ENCODE measurements at regions not wholly inside any gene's neighbourhood (a gene's known extent, or its start where the extent isn't known, plus 50 kb on each side); places are given as distances from the start of the nearest gene placed in this dataset.
A peak's percentile ranks its signal among the peaks of the same experiment; 100 is the strongest.

GRCh38 chr1:57772580-57773195 is 348.8 kb upstream of the DAB1 start:
- Histone ChIP-seq H3K27me3 (replicated peaks in 1 of 2; ENCODE audit: control insufficient read depth in 2 of 2, insufficient read depth in 2 of 2, low read length in 1 of 2) (no peaks in the 10 kb centered on the region), H2AFZ (ENCODE audit: control insufficient read depth, low read depth, low read length) (no peak overlapping the region), H3K36me3 (ENCODE audit: control insufficient read depth in 2 of 2, insufficient read depth in 2 of 2, low read length in 1 of 2) (no peaks in the 10 kb centered on the region), H3K27ac (ENCODE audit: control insufficient read depth, insufficient read depth) (no peak overlapping the region), H3K9me3 (replicated peaks; ENCODE audit: control insufficient read depth, insufficient read depth, low read length) (no peaks in the 10 kb centered on the region), H3K9ac (ENCODE audit: control insufficient read depth, insufficient read depth, low read length) (no peak overlapping the region), H3K4me1 (ENCODE audit: control insufficient read depth, insufficient read depth, low read length) (no peaks in the 10 kb centered on the region), H3K4me3 (no peak overlapping the region), H4K20me1 (ENCODE audit: control insufficient read depth, insufficient read depth) (no peaks in the 10 kb centered on the region), H3K4me2 (ENCODE audit: control insufficient read depth, insufficient read depth) (no peak overlapping the region), H3K79me2 (ENCODE audit: control insufficient read depth, insufficient read depth, low read length) (no peaks in the 10 kb centered on the region)
- TF ChIP-seq BACH1 (IDR thresholded peaks at IDR 0.05; ENCODE audit: borderline replicate concordance): no peak
- no peak for TF ChIP-seq ZNF217 (IDR thresholded peaks at IDR 0.05)
- TF ChIP-seq NFYB (IDR thresholded peaks at IDR 0.05; ENCODE audit: insufficient read depth, low read depth, low read length): no peak
- ChIA-PET POLR2A (no interaction called here), SMC1A (ENCODE audit: uncharacterized antibody, unreplicated experiment) (no interaction called here), CTCF (interaction anchor here (1.7 kb wide), 1 partner anchor 11 kb away, joined by 3 read pairs; no protein-coding TSS in a partner anchor), RAD21 (ENCODE audit: unreplicated experiment) (no interaction called here)
- BruUV-seq (replicated peaks): no TSS peak
- in situ Hi-C loops (cut with MboI): no loop called here
- FAIRE-seq: no peak
- 0% methylated on average over 1 of the region's 1 CpG for WGBS (ENCODE audit: insufficient coverage, insufficient replicate concordance, low lambda C conversion rate, missing lambda C conversion rate)
- intact Hi-C loops (cut with micrococcal nuclease; ENCODE audit: unreplicated experiment): no loop called here
- ATAC-seq: no peak
- no peak for DNase-seq (ENCODE audit: low read depth, low spot score)

DNA sequence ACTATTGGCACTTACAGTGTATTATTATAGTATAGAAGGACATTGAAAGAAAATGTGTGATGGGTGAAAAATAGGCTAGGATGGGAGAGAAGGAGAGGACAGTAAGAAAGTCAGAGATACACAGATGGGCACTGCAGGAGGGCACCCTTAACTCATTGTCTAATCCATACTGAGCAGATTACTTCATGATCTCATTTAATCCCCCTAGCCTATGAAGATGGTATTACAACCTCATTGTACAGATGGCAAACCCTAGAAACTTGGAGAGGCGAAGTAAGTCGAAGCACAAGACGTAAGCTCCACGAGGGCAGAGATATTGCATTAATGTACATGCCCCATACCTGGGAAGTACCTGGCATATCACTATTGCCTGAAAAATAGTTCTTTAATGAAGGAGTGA is 346.9 kb upstream of the DAB1 start:
- ATAC-seq: peak; percentile 81
- ChIA-PET POLR2A (no interaction called here), SMC1A (ENCODE audit: uncharacterized antibody, unreplicated experiment) (no interaction called here), RAD21 (ENCODE audit: unreplicated experiment) (no interaction called here), CTCF (interaction anchor here (0.7 kb wide), 1 partner anchor 38 kb away, joined by 3 read pairs; no protein-coding TSS in a partner anchor)
- in situ Hi-C loops (cut with MboI): no loop called here
- H3K4me2 ChIP-seq (ENCODE audit: control insufficient read depth, insufficient read depth): no peak overlapping the region
- H3K9me3 ChIP-seq (replicated peaks; ENCODE audit: control insufficient read depth, insufficient read depth, low read length): no peaks in the 10 kb centered on the region
- no peaks in the 10 kb centered on the region for H4K20me1 ChIP-seq (ENCODE audit: control insufficient read depth, insufficient read depth)
- H3K4me1 ChIP-seq (ENCODE audit: control insufficient read depth, insufficient read depth, low read length): no peaks in the 10 kb centered on the region
- BruUV-seq (replicated peaks): no TSS peak
- TF ChIP-seq, protein P1, sequence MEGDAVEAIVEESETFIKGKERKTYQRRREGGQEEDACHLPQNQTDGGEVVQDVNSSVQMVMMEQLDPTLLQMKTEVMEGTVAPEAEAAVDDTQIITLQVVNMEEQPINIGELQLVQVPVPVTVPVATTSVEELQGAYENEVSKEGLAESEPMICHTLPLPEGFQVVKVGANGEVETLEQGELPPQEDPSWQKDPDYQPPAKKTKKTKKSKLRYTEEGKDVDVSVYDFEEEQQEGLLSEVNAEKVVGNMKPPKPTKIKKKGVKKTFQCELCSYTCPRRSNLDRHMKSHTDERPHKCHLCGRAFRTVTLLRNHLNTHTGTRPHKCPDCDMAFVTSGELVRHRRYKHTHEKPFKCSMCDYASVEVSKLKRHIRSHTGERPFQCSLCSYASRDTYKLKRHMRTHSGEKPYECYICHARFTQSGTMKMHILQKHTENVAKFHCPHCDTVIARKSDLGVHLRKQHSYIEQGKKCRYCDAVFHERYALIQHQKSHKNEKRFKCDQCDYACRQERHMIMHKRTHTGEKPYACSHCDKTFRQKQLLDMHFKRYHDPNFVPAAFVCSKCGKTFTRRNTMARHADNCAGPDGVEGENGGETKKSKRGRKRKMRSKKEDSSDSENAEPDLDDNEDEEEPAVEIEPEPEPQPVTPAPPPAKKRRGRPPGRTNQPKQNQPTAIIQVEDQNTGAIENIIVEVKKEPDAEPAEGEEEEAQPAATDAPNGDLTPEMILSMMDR (IDR thresholded peaks at IDR 0.05 in 2 of 3, conservative IDR thresholded peaks at IDR 0.05 in 1 of 3; ENCODE audit: control insufficient read depth in 2 of 3, extremely low read depth in 1 of 3, insufficient read depth in 1 of 3, low read depth in 3 of 3, low read length in 3 of 3): peak; percentile 13 to 40 (median 26); a peak in 2 of 6 replicates
- no peak for TF ChIP-seq ZNF622 (IDR thresholded peaks at IDR 0.05)
- H3K9ac ChIP-seq (ENCODE audit: control insufficient read depth, insufficient read depth, low read length): no peak overlapping the region
- no peaks in the 10 kb centered on the region for H3K36me3 ChIP-seq (ENCODE audit: control insufficient read depth in 2 of 2, insufficient read depth in 2 of 2, low read length in 1 of 2)
- no peak for FAIRE-seq
- H3K4me3 ChIP-seq: no peak overlapping the region
- no peaks in the 10 kb centered on the region for H3K27me3 ChIP-seq (replicated peaks in 1 of 2; ENCODE audit: control insufficient read depth in 2 of 2, insufficient read depth in 2 of 2, low read length in 1 of 2)
- no peak for DNase-seq (ENCODE audit: low read depth, low spot score)
- intact Hi-C loops (cut with micrococcal nuclease; ENCODE audit: unreplicated experiment): no loop called here
- H3K79me2 ChIP-seq (ENCODE audit: control insufficient read depth, insufficient read depth, low read length): no peaks in the 10 kb centered on the region
- H2AFZ ChIP-seq (ENCODE audit: control insufficient read depth, low read depth, low read length): no peak overlapping the region
- 34% methylated on average over 4 of the region's 4 CpGs for WGBS (ENCODE audit: insufficient coverage, insufficient replicate concordance, low lambda C conversion rate, missing lambda C conversion rate)
- H3K27ac ChIP-seq (ENCODE audit: control insufficient read depth, insufficient read depth): no peak overlapping the region

All from GM12878 (cell line).